Smooth muscle cell (in vitro differentiated cells): ENCODE measurements at regions not wholly inside any gene's neighbourhood (a gene's known extent, or its start where the extent isn't known, plus 50 kb on each side); places are given as distances from the start of the nearest gene placed in this dataset.

Experiments
- DNase-seq: peaks from one replicate; lab custom pipeline; 2025; ENCODE audit not compliant: unreplicated experiment; lab: John Stamatoyannopoulos, UW
- H2AFZ ChIP-seq: fragments of 200-600 bp; sonication (generic); 2 replicates; pipeline ENCODE4 v1.6.0; 2016; ENCODE audit warnings: antibody characterized with exemption, low read depth, mild to moderate bottlenecking
- H3F3A ChIP-seq: fragments of 200-600 bp; sonication (generic); 2 replicates; pipeline ENCODE4 v1.6.0; 2017; ENCODE audit warnings: antibody characterized with exemption, low read depth
- H3K27ac ChIP-seq: fragments of 200-600 bp; sonication (generic); 2 replicates; pipeline ENCODE4 v1.5.1; 2016; ENCODE audit warnings: low read depth, mild to moderate bottlenecking
- H3K27me3 ChIP-seq: fragments of 200-600 bp; sonication (generic); 2 replicates; pipeline ENCODE4 v1.6.1; 2016; ENCODE audit warnings: low read depth, mild to moderate bottlenecking
- H3K36me3 ChIP-seq: fragments of 200-600 bp; sonication (generic); 2 replicates; pipeline ENCODE4 v1.5.1; 2016; ENCODE audit warnings: low read depth
- H3K4me1 ChIP-seq: fragments of 200-600 bp; sonication (generic); 2 replicates; pipeline ENCODE4 v1.5.1; 2016; ENCODE audit warnings: low read depth
- H3K4me2 ChIP-seq: fragments of 200-600 bp; sonication (generic); 2 replicates; pipeline ENCODE4 v1.6.0; 2016; ENCODE audit warnings: mild to moderate bottlenecking
- H3K4me3 ChIP-seq: fragments of 200-600 bp; sonication (generic); 2 replicates; pipeline ENCODE4 v1.5.1; 2016; ENCODE audit warnings: mild to moderate bottlenecking
- H3K79me2 ChIP-seq: fragments of 200-600 bp; sonication (generic); 2 replicates; pipeline ENCODE4 v1.6.0; 2016; ENCODE audit warnings: low read depth, mild to moderate bottlenecking
- H3K9ac ChIP-seq: fragments of 200-600 bp; sonication (generic); 2 replicates; pipeline ENCODE4 v1.6.0; 2016; ENCODE audit warnings: low read depth
- H3K9me3 ChIP-seq: fragments of 200-600 bp; sonication (generic); replicated peaks from 2 replicates; pipeline ENCODE4 v1.5.1; 2016; ENCODE audit warnings: low read depth
- H4K20me1 ChIP-seq: fragments of 200-600 bp; sonication (generic); 2 replicates; pipeline ENCODE4 v1.6.0; 2016; ENCODE audit warnings: low read depth
- CTCF ChIP-seq: fragments of 200-600 bp; sonication (generic); IDR thresholded peaks from 2 replicates; pipeline ENCODE4 v1.5.1; 2017; ENCODE audit warnings: borderline replicate concordance, mild to moderate bottlenecking, antibody characterized with exemption; ENCODE audit not compliant: insufficient read depth, poor library complexity, severe bottlenecking
- WGBS: methylation state at CpG from one replicate; pipeline ENCODE4 v1.1.7; 2016; ENCODE audit warnings: low lambda C conversion rate; 5-methylcytosine and 5-hydroxymethylcytosine counted together

GRCh38 chr5:72615061-72615460, 107.9 kb upstream of the ZNF366 start:
- H3K9ac ChIP-seq, result no peak overlapping the region
- H3K27me3 ChIP-seq, result no peaks in the 10 kb centered on the region
- H4K20me1 ChIP-seq, result no peaks in the 10 kb centered on the region
- no peaks in the 10 kb centered on the region for H3K9me3 ChIP-seq
- no peaks in the 10 kb centered on the region for H3K4me1 ChIP-seq
- H3K4me3 ChIP-seq, result no peak overlapping the region
- no peaks in the 10 kb centered on the region for H3K79me2 ChIP-seq
- H3K4me2 ChIP-seq, result no peak overlapping the region
- no peak for TF ChIP-seq CTCF
- H2AFZ ChIP-seq, result no peak overlapping the region
- H3K27ac ChIP-seq, result no peak overlapping the region
- no peaks in the 10 kb centered on the region for H3K36me3 ChIP-seq
- no peak for DNase-seq
- no peaks in the 10 kb centered on the region for H3F3A ChIP-seq

- Histone ChIP-seq H3K4me1 (no peaks in the 10 kb centered on the region), H3K79me2 (no peaks in the 10 kb centered on the region), H3K36me3 (no peaks in the 10 kb centered on the region), H4K20me1 (no peaks in the 10 kb centered on the region), H3K27me3 (no peaks in the 10 kb centered on the region), H3K27ac (no peak overlapping the region), H2AFZ (no peak overlapping the region), H3K9ac (no peak overlapping the region), H3K4me3 (no peak overlapping the region), H3K9me3 (no peaks in the 10 kb centered on the region), H3K4me2 (no peak overlapping the region), H3F3A (no peaks in the 10 kb centered on the region)
- no peak for TF ChIP-seq CTCF
- WGBS, result 89% methylated on average over 2 of the region's 2 CpGs
- DNase-seq, result no peak
These were observed 106.3 kb upstream of the ZNF366 start for GRCh38 chr5:72613515-72613914.

- no peak overlapping the region for H3K27ac ChIP-seq
- no peaks in the 10 kb centered on the region for H3K9me3 ChIP-seq
- no peaks in the 10 kb centered on the region for H3K27me3 ChIP-seq
- no peak overlapping the region for H3K4me3 ChIP-seq
- peaks cover 5% of the 10 kb centered on the region for H3F3A ChIP-seq
- no peak for DNase-seq
- no peaks in the 10 kb centered on the region for H3K36me3 ChIP-seq
- H2AFZ ChIP-seq, result no peak overlapping the region
- no peak for TF ChIP-seq CTCF
- no peaks in the 10 kb centered on the region for H3K4me1 ChIP-seq
- WGBS, result 75% methylated on average over 2 of the region's 2 CpGs
- no peak overlapping the region for H3K4me2 ChIP-seq
- no peak overlapping the region for H3K9ac ChIP-seq
- no peaks in the 10 kb centered on the region for H3K79me2 ChIP-seq
- H4K20me1 ChIP-seq, result no peaks in the 10 kb centered on the region
These were observed 105.6 kb upstream of the ZNF366 start for GRCh38 chr5:72612810-72613209.

- peak; percentile 12 for DNase-seq
- H4K20me1 ChIP-seq, result no peaks in the 10 kb centered on the region
- no peak overlapping the region for H3K4me3 ChIP-seq
- 26% methylated on average over 6 of the region's 6 CpGs for WGBS
- peak; percentile 94 for TF ChIP-seq CTCF
- no peaks in the 10 kb centered on the region for H3K4me1 ChIP-seq
- H3F3A ChIP-seq, result peaks cover 6% of the 10 kb centered on the region
- no peaks in the 10 kb centered on the region for H3K36me3 ChIP-seq
- no peaks in the 10 kb centered on the region for H3K9me3 ChIP-seq
- H3K27ac ChIP-seq, result no peak overlapping the region
- no peak overlapping the region for H3K9ac ChIP-seq
- H2AFZ ChIP-seq, result peak overlapping the region; percentile 72
- H3K27me3 ChIP-seq, result no peaks in the 10 kb centered on the region
- peak overlapping the region; percentile 35 for H3K4me2 ChIP-seq
- no peaks in the 10 kb centered on the region for H3K79me2 ChIP-seq
These were observed 104.0 kb upstream of the ZNF366 start for GRCh38 chr5:72611118-72611730.
